Breast epithelium (tissue), 3 donors: ENCODE measurements at regions not wholly inside any gene's neighbourhood (a gene's known extent, or its start where the extent isn't known, plus 50 kb on each side); places are given as distances from the start of the nearest gene placed in this dataset.

Source experiments
- CTCF ChIP-seq, 3 donors: fragments of 450-650 bp; IDR thresholded peaks; one replicate each; pipeline ENCODE4 v1.5.1; 2016 to 2017; ENCODE audit warnings: antibody characterized with exemption in 3 of 3, mild to moderate bottlenecking in 3 of 3, moderate library complexity in 3 of 3
- POLR2AphosphoS5 ChIP-seq, 3 donors: sonication (generic); formaldehyde crosslinking; IDR thresholded peaks; one replicate each; pipeline ENCODE4 v1.6.1; 2017; ENCODE audit warnings: antibody characterized with exemption in 3 of 3

GRCh38 chr4:60249784-60250183, 950.3 kb upstream of the ADGRL3 start:
- TF ChIP-seq CTCF (IDR thresholded peaks at IDR 0.05) (no peak), POLR2AphosphoS5 (IDR thresholded peaks at IDR 0.05) (no peak)
